ENCODE measurements at regions not wholly inside any gene's neighbourhood (a gene's known extent, or its start where the extent isn't known, plus 50 kb on each side); places are given as distances from the start of the nearest gene placed in this dataset.

- H3K9me3 Mint-ChIP-seq (ENCODE audit: unreplicated experiment) = no peaks in the 10 kb centered on the region
- TF ChIP-seq, protein P1, sequence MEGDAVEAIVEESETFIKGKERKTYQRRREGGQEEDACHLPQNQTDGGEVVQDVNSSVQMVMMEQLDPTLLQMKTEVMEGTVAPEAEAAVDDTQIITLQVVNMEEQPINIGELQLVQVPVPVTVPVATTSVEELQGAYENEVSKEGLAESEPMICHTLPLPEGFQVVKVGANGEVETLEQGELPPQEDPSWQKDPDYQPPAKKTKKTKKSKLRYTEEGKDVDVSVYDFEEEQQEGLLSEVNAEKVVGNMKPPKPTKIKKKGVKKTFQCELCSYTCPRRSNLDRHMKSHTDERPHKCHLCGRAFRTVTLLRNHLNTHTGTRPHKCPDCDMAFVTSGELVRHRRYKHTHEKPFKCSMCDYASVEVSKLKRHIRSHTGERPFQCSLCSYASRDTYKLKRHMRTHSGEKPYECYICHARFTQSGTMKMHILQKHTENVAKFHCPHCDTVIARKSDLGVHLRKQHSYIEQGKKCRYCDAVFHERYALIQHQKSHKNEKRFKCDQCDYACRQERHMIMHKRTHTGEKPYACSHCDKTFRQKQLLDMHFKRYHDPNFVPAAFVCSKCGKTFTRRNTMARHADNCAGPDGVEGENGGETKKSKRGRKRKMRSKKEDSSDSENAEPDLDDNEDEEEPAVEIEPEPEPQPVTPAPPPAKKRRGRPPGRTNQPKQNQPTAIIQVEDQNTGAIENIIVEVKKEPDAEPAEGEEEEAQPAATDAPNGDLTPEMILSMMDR (IDR thresholded peaks at IDR 0.05; ENCODE audit: partially characterized antibody, unreplicated experiment) = no peak
- H3K36me3 Mint-ChIP-seq (ENCODE audit: unreplicated experiment) = no peaks in the 10 kb centered on the region
- no peaks in the 10 kb centered on the region for H3K4me1 Mint-ChIP-seq (ENCODE audit: low read depth, unreplicated experiment)
- no peak overlapping the region for H3K27ac Mint-ChIP-seq (ENCODE audit: unreplicated experiment)
- no peak for DNase-seq
- no peaks in the 10 kb centered on the region for H3K27me3 Mint-ChIP-seq (ENCODE audit: unreplicated experiment)
- H3K4me3 Mint-ChIP-seq (ENCODE audit: unreplicated experiment) = no peak overlapping the region
Observed at GRCh38 chr2:71757351-71757750, 304.0 kb downstream of the DYSF start.

GRCh38 chr2:71756280-71756906, 303.0 kb downstream of the DYSF start:
- DNase-seq = no peak
- Mint-ChIP-seq H3K9me3 (ENCODE audit: unreplicated experiment) (no peaks in the 10 kb centered on the region), H3K27ac (ENCODE audit: unreplicated experiment) (no peak overlapping the region), H3K27me3 (ENCODE audit: unreplicated experiment) (no peaks in the 10 kb centered on the region), H3K4me1 (ENCODE audit: low read depth, unreplicated experiment) (no peaks in the 10 kb centered on the region), H3K36me3 (ENCODE audit: unreplicated experiment) (peaks cover 6% of the 10 kb centered on the region), H3K4me3 (ENCODE audit: unreplicated experiment) (no peak overlapping the region)
- TF ChIP-seq, protein P1 (IDR thresholded peaks at IDR 0.05; ENCODE audit: partially characterized antibody, unreplicated experiment) = no peak

- Mint-ChIP-seq H3K4me3 (ENCODE audit: unreplicated experiment) (no peak overlapping the region), H3K9me3 (ENCODE audit: unreplicated experiment) (no peaks in the 10 kb centered on the region), H3K4me1 (ENCODE audit: low read depth, unreplicated experiment) (no peaks in the 10 kb centered on the region), H3K27ac (ENCODE audit: unreplicated experiment) (no peak overlapping the region), H3K27me3 (ENCODE audit: unreplicated experiment) (no peaks in the 10 kb centered on the region), H3K36me3 (ENCODE audit: unreplicated experiment) (peaks cover 12% of the 10 kb centered on the region)
- DNase-seq = no peak
- TF ChIP-seq, protein P1 (IDR thresholded peaks at IDR 0.05; ENCODE audit: partially characterized antibody, unreplicated experiment) = no peak
Observed at GRCh38 chr2:71751590-71751989, 298.2 kb downstream of the DYSF start.

- H3K4me3 Mint-ChIP-seq (ENCODE audit: unreplicated experiment) = no peak overlapping the region
- H3K27me3 Mint-ChIP-seq (ENCODE audit: unreplicated experiment) = peaks cover 2% of the 10 kb centered on the region
- peaks cover 1% of the 10 kb centered on the region for H3K9me3 Mint-ChIP-seq (ENCODE audit: unreplicated experiment)
- peaks cover 12% of the 10 kb centered on the region for H3K36me3 Mint-ChIP-seq (ENCODE audit: unreplicated experiment)
- TF ChIP-seq, protein P1 (IDR thresholded peaks at IDR 0.05; ENCODE audit: partially characterized antibody, unreplicated experiment) = no peak
- no peak for DNase-seq
- no peaks in the 10 kb centered on the region for H3K4me1 Mint-ChIP-seq (ENCODE audit: low read depth, unreplicated experiment)
- no peak overlapping the region for H3K27ac Mint-ChIP-seq (ENCODE audit: unreplicated experiment)
Observed at GRCh38 chr2:71749671-71750101, 296.3 kb downstream of the DYSF start.

GRCh38 chr2:71748227-71748626, 294.9 kb downstream of the DYSF start:
- peaks cover 16% of the 10 kb centered on the region for H3K36me3 Mint-ChIP-seq (ENCODE audit: unreplicated experiment)
- H3K9me3 Mint-ChIP-seq (ENCODE audit: unreplicated experiment) = peaks cover 1% of the 10 kb centered on the region
- TF ChIP-seq, protein P1 (IDR thresholded peaks at IDR 0.05; ENCODE audit: partially characterized antibody, unreplicated experiment) = no peak
- H3K4me3 Mint-ChIP-seq (ENCODE audit: unreplicated experiment) = no peak overlapping the region
- no peak overlapping the region for H3K27ac Mint-ChIP-seq (ENCODE audit: unreplicated experiment)
- no peaks in the 10 kb centered on the region for H3K4me1 Mint-ChIP-seq (ENCODE audit: low read depth, unreplicated experiment)
- DNase-seq = no peak
- H3K27me3 Mint-ChIP-seq (ENCODE audit: unreplicated experiment) = peaks cover 8% of the 10 kb centered on the region
